ENCODE measurements at regions not wholly inside any gene's neighbourhood (a gene's known extent, or its start where the extent isn't known, plus 50 kb on each side); places are given as distances from the start of the nearest gene placed in this dataset.
A peak's percentile ranks its signal among the peaks of the same experiment; 100 is the strongest.

GRCh38 chr3:25262322-25262721, 165.7 kb upstream of the RARB start:
- H3K4me3 ChIP-seq = no peak overlapping the region
- TF ChIP-seq EP300 (IDR thresholded peaks at IDR 0.05) (no peak), POLR2AphosphoS5 (IDR thresholded peaks at IDR 0.05) (no peak), POLR2A (IDR thresholded peaks at IDR 0.05; ENCODE audit: low read depth) (no peak), CTCF (IDR thresholded peaks at IDR 0.05) (no peak)
- peaks cover 0 to 13% (median 9%) of the 10 kb centered on the region in 4 donors for H3K4me1 ChIP-seq
- no peaks in the 10 kb centered on the region for H3K27me3 ChIP-seq
- no peak for DNase-seq (ENCODE audit: extremely low spot score)
- no peak overlapping the region for H3K27ac ChIP-seq (replicated peaks in 1 of 4)
- 89% methylated on average over 6 of the region's 6 CpGs for WGBS
- intact Hi-C loops (cut with DNase I) = no loop called here
- no peaks in the 10 kb centered on the region for H3K36me3 ChIP-seq
- no peaks in the 10 kb centered on the region for H3K9me3 ChIP-seq

GRCh38 chr3:25265284-25265683, 162.8 kb upstream of the RARB start:
- no peak overlapping the region for H3K27ac ChIP-seq (replicated peaks in 1 of 4)
- no peak for TF ChIP-seq CTCF (IDR thresholded peaks at IDR 0.05)
- no peak for TF ChIP-seq POLR2A (IDR thresholded peaks at IDR 0.05; ENCODE audit: low read depth)
- TF ChIP-seq EP300 (IDR thresholded peaks at IDR 0.05) = no peak
- TF ChIP-seq POLR2AphosphoS5 (IDR thresholded peaks at IDR 0.05) = no peak
- no peaks in the 10 kb centered on the region for H3K9me3 ChIP-seq
- H3K27me3 ChIP-seq = no peaks in the 10 kb centered on the region
- 54% methylated on average over 1 of the region's 1 CpG for WGBS
- intact Hi-C loops (cut with DNase I) = no loop called here
- no peak overlapping the region for H3K4me3 ChIP-seq
- no peak for DNase-seq (ENCODE audit: extremely low spot score)
- H3K4me1 ChIP-seq = peaks cover 0 to 16% (median 11%) of the 10 kb centered on the region in 4 donors
- no peaks in the 10 kb centered on the region for H3K36me3 ChIP-seq

- 56% methylated on average over 1 of the region's 1 CpG for WGBS
These were observed 161.4 kb upstream of the RARB start for GRCh38 chr3:25266677-25267076.

GRCh38 chr3:25272090-25272489, 156.0 kb upstream of the RARB start:
- Histone ChIP-seq H3K27ac (replicated peaks in 1 of 4) (no peak overlapping the region), H3K4me3 (no peak overlapping the region), H3K27me3 (no peaks in the 10 kb centered on the region), H3K9me3 (no peaks in the 10 kb centered on the region), H3K4me1 (peaks cover 0 to 25% (median 23%) of the 10 kb centered on the region in 4 donors), H3K36me3 (no peaks in the 10 kb centered on the region)
- TF ChIP-seq POLR2AphosphoS5 (IDR thresholded peaks at IDR 0.05) (no peak), EP300 (IDR thresholded peaks at IDR 0.05) (no peak), CTCF (IDR thresholded peaks at IDR 0.05) (no peak), POLR2A (IDR thresholded peaks at IDR 0.05; ENCODE audit: low read depth) (no peak)
- WGBS = 98% methylated on average over 3 of the region's 3 CpGs
- intact Hi-C loops (cut with DNase I) = no loop called here
- DNase-seq (ENCODE audit: extremely low spot score) = peak; percentile 77

More at GRCh38 chr3:25266677-25267076, 161.4 kb upstream of the RARB start:
- Histone ChIP-seq H3K27ac (replicated peaks in 1 of 4) (peak overlapping the region; percentile 56 to 68 (median 60)), H3K9me3 (no peaks in the 10 kb centered on the region), H3K4me3 (no peak overlapping the region), H3K36me3 (no peaks in the 10 kb centered on the region), H3K27me3 (no peaks in the 10 kb centered on the region), H3K4me1 (peaks cover 0 to 16% (median 11%) of the 10 kb centered on the region in 4 donors)
- no peak for DNase-seq (ENCODE audit: extremely low spot score)
- intact Hi-C loops (cut with DNase I) = no loop called here
- no peak for TF ChIP-seq POLR2A (IDR thresholded peaks at IDR 0.05; ENCODE audit: low read depth)
- no peak for TF ChIP-seq EP300 (IDR thresholded peaks at IDR 0.05)
- no peak for TF ChIP-seq CTCF (IDR thresholded peaks at IDR 0.05)
- no peak for TF ChIP-seq POLR2AphosphoS5 (IDR thresholded peaks at IDR 0.05)

- Histone ChIP-seq H3K27ac (replicated peaks in 1 of 4) (no peak overlapping the region), H3K36me3 (no peaks in the 10 kb centered on the region), H3K9me3 (no peaks in the 10 kb centered on the region), H3K4me3 (no peak overlapping the region), H3K4me1 (peaks cover 0 to 19% (median 16%) of the 10 kb centered on the region in 4 donors), H3K27me3 (no peaks in the 10 kb centered on the region)
- intact Hi-C loops (cut with DNase I) = no loop called here
- peak; percentile 62 for DNase-seq (ENCODE audit: extremely low spot score)
- TF ChIP-seq POLR2A (IDR thresholded peaks at IDR 0.05; ENCODE audit: low read depth) = no peak
- TF ChIP-seq EP300 (IDR thresholded peaks at IDR 0.05) = no peak
- TF ChIP-seq CTCF (IDR thresholded peaks at IDR 0.05) = no peak
- TF ChIP-seq POLR2AphosphoS5 (IDR thresholded peaks at IDR 0.05) = no peak
- WGBS = 84% methylated on average over 3 of the region's 3 CpGs
These were observed 154.4 kb upstream of the RARB start for GRCh38 chr3:25273582-25274171.

All from esophagus muscularis mucosa (tissue), 4 donors.